H9 (cell line): ENCODE measurements at regions not wholly inside any gene's neighbourhood (a gene's known extent, or its start where the extent isn't known, plus 50 kb on each side); places are given as distances from the start of the nearest gene placed in this dataset.

Experiments
- DNase-seq: peaks from one replicate; pipeline ENCODE4 v3.0.0-alpha.2; 2017
- H2AFZ ChIP-seq: one replicate; pipeline ENCODE4 v1.6.1; 2013; ENCODE audit warnings: mild to moderate bottlenecking, low read length, control low read depth, moderate library complexity
- H2AK5ac ChIP-seq: 2 replicates; pipeline ENCODE4 v1.6.1; 2013; ENCODE audit warnings: low read length, control low read depth, mixed read lengths; ENCODE audit not compliant: insufficient read length
- H2BK120ac ChIP-seq: one replicate; pipeline ENCODE4 v1.6.1; 2013; ENCODE audit warnings: low read depth, mild to moderate bottlenecking, low read length, control low read depth, inconsistent platforms; ENCODE audit not compliant: poor library complexity, severe bottlenecking
- H2BK12ac ChIP-seq: 2 replicates; pipeline ENCODE4 v1.6.1; 2013; ENCODE audit warnings: low read length, control low read depth, mixed read lengths, low read depth; ENCODE audit not compliant: insufficient read length
- H2BK15ac ChIP-seq: 2 replicates; pipeline ENCODE4 v1.6.1; 2013; ENCODE audit warnings: low read depth, low read length, control low read depth
- H2BK20ac ChIP-seq: one replicate; pipeline ENCODE4 v1.6.1; 2013; ENCODE audit warnings: low read depth, mild to moderate bottlenecking, low read length, control low read depth, inconsistent platforms; ENCODE audit not compliant: poor library complexity, severe bottlenecking
- H2BK5ac ChIP-seq: 2 replicates; pipeline ENCODE4 v1.6.1; 2013; ENCODE audit warnings: low read length, control low read depth, mixed read lengths; ENCODE audit not compliant: insufficient read length
- H3K14ac ChIP-seq: 2 replicates; pipeline ENCODE4 v1.6.1; 2013; ENCODE audit warnings: low read length, control low read depth; ENCODE audit not compliant: insufficient read depth
- H3K18ac ChIP-seq: 2 replicates; pipeline ENCODE4 v1.6.1; 2013; ENCODE audit warnings: low read depth, mild to moderate bottlenecking, mixed read lengths, low read length, control low read depth; ENCODE audit not compliant: insufficient read length
- H3K23ac ChIP-seq: 2 replicates; pipeline ENCODE4 v1.6.1; 2013; ENCODE audit warnings: low read length, control low read depth, mixed read lengths, low read depth; ENCODE audit not compliant: insufficient read length
- H3K23me2 ChIP-seq: 2 replicates; pipeline ENCODE4 v1.6.1; 2013; ENCODE audit warnings: low read depth, mild to moderate bottlenecking, mixed read lengths, low read length, control low read depth; ENCODE audit not compliant: insufficient read length, poor library complexity, severe bottlenecking
- H3K27ac ChIP-seq: 2 replicates; pipeline ENCODE4 v1.5.1; 2013; ENCODE audit warnings: low read length, control low read depth, mixed read lengths, low read depth; ENCODE audit not compliant: insufficient read length
- H3K27me3 ChIP-seq: 2 replicates; pipeline ENCODE4 v1.6.1; 2013; ENCODE audit warnings: low read length, control low read depth, inconsistent platforms; ENCODE audit not compliant: insufficient read depth
- H3K4ac ChIP-seq: 2 replicates; pipeline ENCODE4 v1.6.1; 2013; ENCODE audit warnings: low read depth, mild to moderate bottlenecking, control low read depth, inconsistent platforms, low read length, moderate library complexity
- H3K4me1 ChIP-seq: 2 replicates; pipeline ENCODE4 v1.6.1; 2013; ENCODE audit warnings: low read length, control low read depth, inconsistent platforms; ENCODE audit not compliant: insufficient read depth
- H3K4me2 ChIP-seq: 2 replicates; pipeline ENCODE4 v1.6.1; 2013; ENCODE audit warnings: low read length, control low read depth, mixed read lengths; ENCODE audit not compliant: insufficient read length, insufficient read depth
- H3K56ac ChIP-seq: 2 replicates; pipeline ENCODE4 v1.6.1; 2013; ENCODE audit warnings: low read depth, mild to moderate bottlenecking, mixed read lengths, low read length, control low read depth; ENCODE audit not compliant: insufficient read length
- H3K79me1 ChIP-seq: 2 replicates; pipeline ENCODE4 v1.6.1; 2013; ENCODE audit warnings: low read depth, mild to moderate bottlenecking, moderate library complexity, low read length, control low read depth, inconsistent platforms; ENCODE audit not compliant: insufficient read depth, poor library complexity, severe bottlenecking
- H3K79me2 ChIP-seq: 2 replicates; pipeline ENCODE4 v1.6.1; 2013; ENCODE audit warnings: low read length, control low read depth, inconsistent platforms; ENCODE audit not compliant: insufficient read depth
- H3K9ac ChIP-seq: 2 replicates; pipeline ENCODE4 v1.6.1; 2013; ENCODE audit warnings: low read length, control low read depth, mixed read lengths; ENCODE audit not compliant: insufficient read length; ENCODE audit errors: extremely low read depth
- H3K9me3 ChIP-seq: one replicate; pipeline ENCODE4 v1.6.1; 2013; ENCODE audit warnings: low read depth, low read length, inconsistent platforms; ENCODE audit not compliant: control insufficient read depth
- H3T11ph ChIP-seq: one replicate; pipeline ENCODE4 v1.6.1; 2013; ENCODE audit warnings: mild to moderate bottlenecking, low read length, control low read depth, inconsistent platforms
- H4K20me1 ChIP-seq: one replicate; pipeline ENCODE4 v1.6.1; 2013; ENCODE audit not compliant: control insufficient read depth, insufficient read length, insufficient read depth
- H4K5ac ChIP-seq: 2 replicates; pipeline ENCODE4 v1.6.1; 2013; ENCODE audit warnings: low read depth, mild to moderate bottlenecking, mixed read lengths, low read length, control low read depth; ENCODE audit not compliant: insufficient read length
- H4K8ac ChIP-seq: replicated peaks from 2 replicates; pipeline ENCODE4 v1.6.1; 2013; ENCODE audit warnings: low read length, control low read depth, mixed read lengths, low read depth; ENCODE audit not compliant: insufficient read length
- H4K91ac ChIP-seq: 2 replicates; pipeline ENCODE4 v1.6.1; 2013; ENCODE audit warnings: low read depth, mild to moderate bottlenecking, moderate library complexity, mixed read lengths, low read length, control low read depth; ENCODE audit not compliant: insufficient read length
- H3K27ac Mint-ChIP-seq, 3 experiments: 2 replicates in 2 of 3; 3 replicates in 1 of 3; pipeline ENCODE4 v1.8.0; 2020 to 2021; ENCODE audit warnings: mixed read lengths in 3 of 3, mild to moderate bottlenecking in 1 of 3, moderate library complexity in 1 of 3
- H3K27me3 Mint-ChIP-seq: 2 replicates; pipeline ENCODE4 v1.8.0; 2021; ENCODE audit warnings: low read depth, mild to moderate bottlenecking, moderate library complexity, mixed read lengths
- H3K36me3 Mint-ChIP-seq, 3 experiments: 2 replicates in 2 of 3; 3 replicates in 1 of 3; pipeline ENCODE4 v1.8.0; 2020 to 2021; ENCODE audit warnings: low read depth in 3 of 3, mixed read lengths in 3 of 3; ENCODE audit not compliant: insufficient read depth in 1 of 3
- H3K4me1 Mint-ChIP-seq, 2 experiments: 2 replicates each; pipeline ENCODE4 v1.8.0; 2020; ENCODE audit warnings: mixed read lengths in 2 of 2
- H3K4me3 Mint-ChIP-seq, 2 experiments: 2 replicates in 1 of 2; 3 replicates in 1 of 2; pipeline ENCODE4 v1.8.0; 2020 to 2021; ENCODE audit warnings: mild to moderate bottlenecking in 2 of 2, mixed read lengths in 2 of 2, moderate library complexity in 1 of 2
- H3K9me3 Mint-ChIP-seq, 2 experiments: 2 replicates in 1 of 2; 3 replicates in 1 of 2; pipeline ENCODE4 v1.8.0; 2020; ENCODE audit warnings: mild to moderate bottlenecking in 2 of 2, mixed read lengths in 2 of 2, moderate library complexity in 1 of 2
- WGBS: extraction: QIAGEN DNeasy Blood & Tissue Kit; methylation state at CpG from one replicate; pipeline ENCODE4 v1.1.7; 2013; ENCODE audit warnings: missing lambda C conversion rate, low lambda C conversion rate, mixed read lengths; ENCODE audit not compliant: insufficient read length; ENCODE audit errors: extremely low coverage; 5-methylcytosine and 5-hydroxymethylcytosine counted together
- TF ChIP-seq, protein P1 (sequence below): fragments of 200-600 bp; sonication (generic); conservative IDR thresholded peaks from 3 replicates; pipeline ENCODE4 v1.8.0; 2021; ENCODE audit warnings: antibody characterized with exemption, mild to moderate bottlenecking

GRCh38 chr16:73569266-73569980, 521.5 kb upstream of the ZFHX3 start:
- Histone ChIP-seq H3K4me2 (no peak overlapping the region), H2BK20ac (no peak overlapping the region), H3T11ph (no peak overlapping the region), H3K27me3 (no peaks in the 10 kb centered on the region), H3K4ac (no peak overlapping the region), H4K20me1 (no peaks in the 10 kb centered on the region), H3K23me2 (no peaks in the 10 kb centered on the region), H3K23ac (no peak overlapping the region), H4K5ac (no peak overlapping the region), H3K9ac (no peak overlapping the region), H2AK5ac (no peak overlapping the region), H3K9me3 (no peaks in the 10 kb centered on the region), H3K79me2 (no peaks in the 10 kb centered on the region), H2AFZ (no peak overlapping the region), H3K14ac (no peak overlapping the region), H2BK5ac (no peak overlapping the region), H3K4me1 (0 out of 2 replicates have a peak, but pooled peaks cover 2% of the 10 kb centered on the region), H2BK15ac (no peak overlapping the region), H3K56ac (no peak overlapping the region), H4K91ac (no peak overlapping the region), H2BK120ac (no peak overlapping the region), H2BK12ac (no peak overlapping the region), H3K79me1 (no peaks in the 10 kb centered on the region), H3K18ac (no peak overlapping the region), H3K27ac (no peak overlapping the region), H4K8ac (no peak overlapping the region)
- Mint-ChIP-seq H3K36me3 (no peaks in the 10 kb centered on the region; a peak in 1 of 7 replicates), H3K27ac (no peak overlapping the region), H3K27me3 (peaks cover 6% of the 10 kb centered on the region), H3K4me3 (no peak overlapping the region), H3K4me1 (peaks cover 37 to 44% of the 10 kb centered on the region in 2 experiments), H3K9me3 (no peaks in the 10 kb centered on the region)
- no peak for DNase-seq
- TF ChIP-seq, protein P1, sequence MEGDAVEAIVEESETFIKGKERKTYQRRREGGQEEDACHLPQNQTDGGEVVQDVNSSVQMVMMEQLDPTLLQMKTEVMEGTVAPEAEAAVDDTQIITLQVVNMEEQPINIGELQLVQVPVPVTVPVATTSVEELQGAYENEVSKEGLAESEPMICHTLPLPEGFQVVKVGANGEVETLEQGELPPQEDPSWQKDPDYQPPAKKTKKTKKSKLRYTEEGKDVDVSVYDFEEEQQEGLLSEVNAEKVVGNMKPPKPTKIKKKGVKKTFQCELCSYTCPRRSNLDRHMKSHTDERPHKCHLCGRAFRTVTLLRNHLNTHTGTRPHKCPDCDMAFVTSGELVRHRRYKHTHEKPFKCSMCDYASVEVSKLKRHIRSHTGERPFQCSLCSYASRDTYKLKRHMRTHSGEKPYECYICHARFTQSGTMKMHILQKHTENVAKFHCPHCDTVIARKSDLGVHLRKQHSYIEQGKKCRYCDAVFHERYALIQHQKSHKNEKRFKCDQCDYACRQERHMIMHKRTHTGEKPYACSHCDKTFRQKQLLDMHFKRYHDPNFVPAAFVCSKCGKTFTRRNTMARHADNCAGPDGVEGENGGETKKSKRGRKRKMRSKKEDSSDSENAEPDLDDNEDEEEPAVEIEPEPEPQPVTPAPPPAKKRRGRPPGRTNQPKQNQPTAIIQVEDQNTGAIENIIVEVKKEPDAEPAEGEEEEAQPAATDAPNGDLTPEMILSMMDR, result no peak
- no CpG with 5 or more reads among the region's 9 CpGs for WGBS
